ENCODE measurements at regions not wholly inside any gene's neighbourhood (a gene's known extent, or its start where the extent isn't known, plus 50 kb on each side); places are given as distances from the start of the nearest gene placed in this dataset.

GRCh38 chr17:56694825-56695224, 101.3 kb downstream of the NOG start:
- DNase-seq (ENCODE audit: low read depth, low spot score) = no peak
- Histone ChIP-seq H3K79me2 (ENCODE audit: control insufficient read depth, insufficient read depth, low read length) (no peaks in the 10 kb centered on the region), H3K4me2 (ENCODE audit: insufficient read depth, low read length) (no peak overlapping the region), H3K27ac (ENCODE audit: insufficient read depth, low read depth, low read length) (no peak overlapping the region), H3K9ac (replicated peaks; ENCODE audit: extremely low read depth, insufficient read depth, low read length) (no peak overlapping the region), H3K4me1 (ENCODE audit: control insufficient read depth, extremely low read depth, insufficient read depth, low read length) (peaks cover 13% of the 10 kb centered on the region), H3K4me3 (replicated peaks in 1 of 3; ENCODE audit: insufficient read depth in 1 of 3, low read depth in 1 of 3, low read length in 3 of 3) (no peak overlapping the region), H2AFZ (ENCODE audit: low read depth, low read length) (no peak overlapping the region), H3K36me3 (ENCODE audit: control insufficient read depth in 2 of 2, extremely low read depth in 1 of 2, insufficient read depth in 2 of 2, low read length in 2 of 2) (no peaks in the 10 kb centered on the region), H4K20me1 (replicated peaks; ENCODE audit: control insufficient read depth, extremely low read depth, insufficient read depth, low read length) (no peaks in the 10 kb centered on the region), H3K9me1 (replicated peaks; ENCODE audit: control insufficient read depth, extremely low read depth, insufficient read depth, low read length) (no peaks in the 10 kb centered on the region), H3K9me3 (replicated peaks; ENCODE audit: control insufficient read depth, insufficient read depth, low read length) (no peaks in the 10 kb centered on the region), H3K27me3 (ENCODE audit: control insufficient read depth in 2 of 2, insufficient read depth in 2 of 2, low read length in 2 of 2) (no peaks in the 10 kb centered on the region)
- dilution Hi-C loops (cut with MboI; ENCODE audit: extremely low pct_ligation_motif_present, low sequenced_read_pairs) = no loop called here
- FAIRE-seq = peak; percentile 21
- intact Hi-C loops (cut with micrococcal nuclease) = loop anchor here (5.0 kb wide), 2 partner anchors 172 to 508 kb away; no protein-coding TSS in a partner anchor
- POLR2A ChIA-PET = no interaction called here
- TF ChIP-seq CTCF (IDR thresholded peaks at IDR 0.05; ENCODE audit: extremely low read depth in 1 of 2, insufficient read depth in 1 of 2, low read depth in 1 of 2, low read length in 2 of 2) (no peak), MAX (IDR thresholded peaks at IDR 0.05; ENCODE audit: insufficient read depth, insufficient read length) (no peak), MYC (IDR thresholded peaks at IDR 0.05; ENCODE audit: low read depth, low read length) (no peak)
- CTCF ChIA-PET = interaction anchor here (7.9 kb wide), 1 partner anchor 21 kb away, joined by 54 read pairs; no protein-coding TSS in a partner anchor
- no TSS peak for BruUV-seq (replicated peaks)

GRCh38 chr17:56697190-56697589, 103.7 kb downstream of the NOG start:
- ChIA-PET CTCF (interaction anchor here (1.2 to 7.9 kb wide), 2 partner anchors 19 to 97 kb away, joined by 3 to 54 read pairs; no protein-coding TSS in a partner anchor), POLR2A (interaction anchor here (0.7 kb wide), 1 partner anchor 19 kb away, joined by 3 read pairs; no protein-coding TSS in a partner anchor)
- H3K9me1 ChIP-seq (replicated peaks; ENCODE audit: control insufficient read depth, extremely low read depth, insufficient read depth, low read length) = no peaks in the 10 kb centered on the region
- FAIRE-seq = no peak
- H3K4me3 ChIP-seq (replicated peaks in 1 of 3; ENCODE audit: insufficient read depth in 1 of 3, low read depth in 1 of 3, low read length in 3 of 3) = no peak overlapping the region
- peaks cover 18% of the 10 kb centered on the region for H3K4me1 ChIP-seq (ENCODE audit: control insufficient read depth, extremely low read depth, insufficient read depth, low read length)
- intact Hi-C loops (cut with micrococcal nuclease) (loop anchor here (5.0 kb wide), 2 partner anchors 170 to 510 kb away; no protein-coding TSS in a partner anchor), dilution Hi-C loops (cut with MboI; ENCODE audit: extremely low pct_ligation_motif_present, low sequenced_read_pairs) (no loop called here)
- no peak overlapping the region for H3K4me2 ChIP-seq (ENCODE audit: insufficient read depth, low read length)
- H3K36me3 ChIP-seq (ENCODE audit: control insufficient read depth in 2 of 2, extremely low read depth in 1 of 2, insufficient read depth in 2 of 2, low read length in 2 of 2) = no peaks in the 10 kb centered on the region
- H3K27me3 ChIP-seq (ENCODE audit: control insufficient read depth in 2 of 2, insufficient read depth in 2 of 2, low read length in 2 of 2) = no peaks in the 10 kb centered on the region
- no peaks in the 10 kb centered on the region for H3K9me3 ChIP-seq (replicated peaks; ENCODE audit: control insufficient read depth, insufficient read depth, low read length)
- no peaks in the 10 kb centered on the region for H3K79me2 ChIP-seq (ENCODE audit: control insufficient read depth, insufficient read depth, low read length)
- no TSS peak for BruUV-seq (replicated peaks)
- H2AFZ ChIP-seq (ENCODE audit: low read depth, low read length) = no peak overlapping the region
- no peak for DNase-seq (ENCODE audit: low read depth, low spot score)
- H3K9ac ChIP-seq (replicated peaks; ENCODE audit: extremely low read depth, insufficient read depth, low read length) = no peak overlapping the region
- no peaks in the 10 kb centered on the region for H4K20me1 ChIP-seq (replicated peaks; ENCODE audit: control insufficient read depth, extremely low read depth, insufficient read depth, low read length)
- TF ChIP-seq MAX (IDR thresholded peaks at IDR 0.05; ENCODE audit: insufficient read depth, insufficient read length) (no peak), CTCF (IDR thresholded peaks at IDR 0.05; ENCODE audit: extremely low read depth in 1 of 2, insufficient read depth in 1 of 2, low read depth in 1 of 2, low read length in 2 of 2) (no peak), JUN (IDR thresholded peaks at IDR 0.05; ENCODE audit: borderline replicate concordance, insufficient read depth, insufficient read length, low read depth) (no peak), POLR2AphosphoS5 (IDR thresholded peaks at IDR 0.05; ENCODE audit: insufficient read depth, low read depth, low read length) (no peak), POLR2A (IDR thresholded peaks at IDR 0.05; ENCODE audit: low read depth, low read length) (no peak)
- no peak overlapping the region for H3K27ac ChIP-seq (ENCODE audit: insufficient read depth, low read depth, low read length)
